ENCODE measurements at regions not wholly inside any gene's neighbourhood (a gene's known extent, or its start where the extent isn't known, plus 50 kb on each side); places are given as distances from the start of the nearest gene placed in this dataset.

DNA sequence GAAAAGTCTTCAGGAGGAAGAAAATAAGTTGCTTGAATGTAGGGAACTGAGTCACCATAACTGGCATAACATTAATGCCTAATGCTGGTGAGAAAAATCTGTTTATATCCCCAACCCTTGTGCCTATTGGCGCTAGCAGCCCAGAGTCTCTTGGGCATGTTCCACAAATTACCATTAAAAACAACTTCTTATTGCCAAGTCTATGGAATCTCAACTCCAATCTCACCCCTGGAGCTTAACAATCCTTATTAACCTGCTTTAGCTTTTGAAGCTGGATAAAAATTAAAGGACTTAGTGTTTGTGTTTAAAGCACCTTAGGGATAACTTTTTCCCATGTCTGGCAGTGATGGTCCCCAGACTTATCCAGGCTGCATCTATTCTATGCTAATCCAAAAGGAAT, 143.0 kb downstream of the APIP start:
- no peak for TF ChIP-seq POLR2A (IDR thresholded peaks at IDR 0.05; ENCODE audit: low read length)
- TF ChIP-seq GATA1 (IDR thresholded peaks at IDR 0.05; ENCODE audit: low read depth, low read length), result no peak
